Smooth muscle cell (in vitro differentiated cells): ENCODE measurements at regions not wholly inside any gene's neighbourhood (a gene's known extent, or its start where the extent isn't known, plus 50 kb on each side); places are given as distances from the start of the nearest gene placed in this dataset.
A peak's percentile ranks its signal among the peaks of the same experiment; 100 is the strongest.

Experiments
- DNase-seq: peaks from one replicate; lab custom pipeline; 2025; ENCODE audit not compliant: unreplicated experiment; lab: John Stamatoyannopoulos, UW
- H2AFZ ChIP-seq: fragments of 200-600 bp; sonication (generic); 2 replicates; pipeline ENCODE4 v1.6.0; 2016; ENCODE audit warnings: antibody characterized with exemption, low read depth, mild to moderate bottlenecking
- H3F3A ChIP-seq: fragments of 200-600 bp; sonication (generic); 2 replicates; pipeline ENCODE4 v1.6.0; 2017; ENCODE audit warnings: antibody characterized with exemption, low read depth
- H3K27ac ChIP-seq: fragments of 200-600 bp; sonication (generic); 2 replicates; pipeline ENCODE4 v1.5.1; 2016; ENCODE audit warnings: low read depth, mild to moderate bottlenecking
- H3K27me3 ChIP-seq: fragments of 200-600 bp; sonication (generic); 2 replicates; pipeline ENCODE4 v1.6.1; 2016; ENCODE audit warnings: low read depth, mild to moderate bottlenecking
- H3K36me3 ChIP-seq: fragments of 200-600 bp; sonication (generic); 2 replicates; pipeline ENCODE4 v1.5.1; 2016; ENCODE audit warnings: low read depth
- H3K4me1 ChIP-seq: fragments of 200-600 bp; sonication (generic); 2 replicates; pipeline ENCODE4 v1.5.1; 2016; ENCODE audit warnings: low read depth
- H3K4me2 ChIP-seq: fragments of 200-600 bp; sonication (generic); 2 replicates; pipeline ENCODE4 v1.6.0; 2016; ENCODE audit warnings: mild to moderate bottlenecking
- H3K4me3 ChIP-seq: fragments of 200-600 bp; sonication (generic); 2 replicates; pipeline ENCODE4 v1.5.1; 2016; ENCODE audit warnings: mild to moderate bottlenecking
- H3K79me2 ChIP-seq: fragments of 200-600 bp; sonication (generic); 2 replicates; pipeline ENCODE4 v1.6.0; 2016; ENCODE audit warnings: low read depth, mild to moderate bottlenecking
- H3K9ac ChIP-seq: fragments of 200-600 bp; sonication (generic); 2 replicates; pipeline ENCODE4 v1.6.0; 2016; ENCODE audit warnings: low read depth
- H3K9me3 ChIP-seq: fragments of 200-600 bp; sonication (generic); replicated peaks from 2 replicates; pipeline ENCODE4 v1.5.1; 2016; ENCODE audit warnings: low read depth
- H4K20me1 ChIP-seq: fragments of 200-600 bp; sonication (generic); 2 replicates; pipeline ENCODE4 v1.6.0; 2016; ENCODE audit warnings: low read depth
- WGBS: methylation state at CpG from one replicate; pipeline ENCODE4 v1.1.7; 2016; ENCODE audit warnings: low lambda C conversion rate; 5-methylcytosine and 5-hydroxymethylcytosine counted together
- TF ChIP-seq, protein P1 (sequence below): fragments of 200-600 bp; sonication (generic); IDR thresholded peaks from 2 replicates; pipeline ENCODE4 v1.5.1; 2017; ENCODE audit warnings: borderline replicate concordance, mild to moderate bottlenecking, antibody characterized with exemption; ENCODE audit not compliant: insufficient read depth, poor library complexity, severe bottlenecking

DNA sequence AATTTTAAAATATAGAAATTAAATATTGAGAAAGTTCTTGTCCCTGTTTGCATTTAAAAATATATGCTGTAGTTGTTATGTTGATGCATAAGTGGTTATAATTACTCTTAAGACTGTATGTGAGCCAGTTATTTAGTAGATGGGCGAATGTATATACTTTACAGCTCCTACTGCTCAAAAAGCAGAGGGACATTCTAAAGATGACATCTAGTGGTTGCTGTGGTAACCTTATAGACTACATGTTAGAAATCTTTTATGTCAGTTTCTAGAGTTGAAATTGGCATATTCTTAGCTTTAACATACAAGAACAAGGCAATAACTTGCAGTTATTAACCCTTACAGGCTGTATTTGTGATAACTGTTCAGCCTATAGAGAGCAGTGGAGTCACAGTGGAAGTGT lies 160.5 kb downstream of the OLFM4 start:
- Histone ChIP-seq H3K4me2 (peak overlapping the region; percentile 60), H3K27ac (peak overlapping the region; percentile 91), H3K4me1 (peaks cover 44% of the 10 kb centered on the region), H4K20me1 (no peaks in the 10 kb centered on the region), H3K9me3 (no peaks in the 10 kb centered on the region), H3K9ac (no peak overlapping the region), H3K79me2 (no peaks in the 10 kb centered on the region), H3K27me3 (no peaks in the 10 kb centered on the region), H3F3A (peaks cover 5% of the 10 kb centered on the region), H2AFZ (no peak overlapping the region), H3K36me3 (no peaks in the 10 kb centered on the region), H3K4me3 (no peak overlapping the region)
- TF ChIP-seq, protein P1, sequence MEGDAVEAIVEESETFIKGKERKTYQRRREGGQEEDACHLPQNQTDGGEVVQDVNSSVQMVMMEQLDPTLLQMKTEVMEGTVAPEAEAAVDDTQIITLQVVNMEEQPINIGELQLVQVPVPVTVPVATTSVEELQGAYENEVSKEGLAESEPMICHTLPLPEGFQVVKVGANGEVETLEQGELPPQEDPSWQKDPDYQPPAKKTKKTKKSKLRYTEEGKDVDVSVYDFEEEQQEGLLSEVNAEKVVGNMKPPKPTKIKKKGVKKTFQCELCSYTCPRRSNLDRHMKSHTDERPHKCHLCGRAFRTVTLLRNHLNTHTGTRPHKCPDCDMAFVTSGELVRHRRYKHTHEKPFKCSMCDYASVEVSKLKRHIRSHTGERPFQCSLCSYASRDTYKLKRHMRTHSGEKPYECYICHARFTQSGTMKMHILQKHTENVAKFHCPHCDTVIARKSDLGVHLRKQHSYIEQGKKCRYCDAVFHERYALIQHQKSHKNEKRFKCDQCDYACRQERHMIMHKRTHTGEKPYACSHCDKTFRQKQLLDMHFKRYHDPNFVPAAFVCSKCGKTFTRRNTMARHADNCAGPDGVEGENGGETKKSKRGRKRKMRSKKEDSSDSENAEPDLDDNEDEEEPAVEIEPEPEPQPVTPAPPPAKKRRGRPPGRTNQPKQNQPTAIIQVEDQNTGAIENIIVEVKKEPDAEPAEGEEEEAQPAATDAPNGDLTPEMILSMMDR, result no peak
- no peak for DNase-seq
- 81% methylated on average over 1 of the region's 1 CpG for WGBS

DNA sequence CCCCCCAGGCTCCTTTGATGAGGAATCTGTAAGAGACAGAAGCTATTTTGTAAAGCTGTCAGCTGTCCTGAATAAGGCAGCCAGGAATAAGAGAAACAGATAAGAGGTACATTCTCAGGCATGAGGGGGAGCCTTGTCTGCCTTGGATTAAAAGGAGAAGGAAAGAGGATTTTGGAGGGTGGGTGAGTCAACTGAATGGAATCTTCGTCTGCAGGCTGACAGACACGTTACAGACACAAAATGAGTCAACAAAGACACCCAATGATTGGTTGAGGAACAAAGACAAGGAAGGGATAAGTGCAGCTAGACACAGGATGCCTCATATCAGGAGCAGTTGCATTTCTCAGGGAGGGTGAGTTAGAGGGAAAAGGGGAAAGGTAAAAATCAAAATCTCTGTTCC lies 162.5 kb downstream of the OLFM4 start:
- H3K9me3 ChIP-seq, result no peaks in the 10 kb centered on the region
- DNase-seq, result no peak
- no peaks in the 10 kb centered on the region for H3K27me3 ChIP-seq
- peaks cover 44% of the 10 kb centered on the region for H3K4me1 ChIP-seq
- H3K27ac ChIP-seq, result peak overlapping the region; percentile 91
- no peaks in the 10 kb centered on the region for H4K20me1 ChIP-seq
- peak overlapping the region; percentile 60 for H3K4me2 ChIP-seq
- no peak overlapping the region for H2AFZ ChIP-seq
- TF ChIP-seq, protein P1, result no peak
- no peaks in the 10 kb centered on the region for H3K79me2 ChIP-seq
- H3F3A ChIP-seq, result peaks cover 5% of the 10 kb centered on the region
- H3K36me3 ChIP-seq, result no peaks in the 10 kb centered on the region
- 2% methylated on average over 2 of the region's 2 CpGs for WGBS
- H3K4me3 ChIP-seq, result no peak overlapping the region
- peak overlapping the region; percentile 48 for H3K9ac ChIP-seq

DNA sequence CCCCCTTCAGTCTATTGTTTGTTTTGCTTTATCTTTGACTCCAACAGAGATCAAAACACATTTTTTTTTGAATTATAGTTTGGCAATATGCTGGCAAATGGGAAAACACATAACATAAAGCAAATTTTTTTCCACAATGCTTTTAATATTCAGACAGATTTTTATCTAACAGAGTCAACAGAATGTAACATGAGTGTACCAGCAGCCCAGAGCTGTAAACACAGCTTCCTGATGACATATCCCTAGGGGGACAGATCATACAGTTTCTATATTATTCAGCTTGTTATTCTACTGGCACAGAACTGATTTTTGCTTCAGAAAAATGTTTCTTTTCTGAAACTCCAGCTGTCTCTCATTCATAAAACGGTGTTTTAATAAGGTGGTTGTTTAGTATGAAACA lies 168.8 kb downstream of the OLFM4 start:
- 89% methylated on average over 1 of the region's 1 CpG for WGBS
- no peak overlapping the region for H3K4me2 ChIP-seq
- H3K4me3 ChIP-seq, result no peak overlapping the region
- no peak for DNase-seq
- H3K79me2 ChIP-seq, result no peaks in the 10 kb centered on the region
- no peaks in the 10 kb centered on the region for H3K36me3 ChIP-seq
- H3K4me1 ChIP-seq, result peaks cover 21% of the 10 kb centered on the region
- H4K20me1 ChIP-seq, result no peaks in the 10 kb centered on the region
- no peak overlapping the region for H3K27ac ChIP-seq
- H3K9me3 ChIP-seq, result no peaks in the 10 kb centered on the region
- peaks cover 7% of the 10 kb centered on the region for H3F3A ChIP-seq
- TF ChIP-seq, protein P1, result no peak
- peaks cover 12% of the 10 kb centered on the region for H3K27me3 ChIP-seq
- no peak overlapping the region for H3K9ac ChIP-seq
- no peak overlapping the region for H2AFZ ChIP-seq

GRCh38 chr13:53198017-53198416 lies 169.4 kb downstream of the OLFM4 start:
- peaks cover 12% of the 10 kb centered on the region for H3K27me3 ChIP-seq
- TF ChIP-seq, protein P1, result peak; percentile 35
- no peak overlapping the region for H3K4me2 ChIP-seq
- H3K4me3 ChIP-seq, result no peak overlapping the region
- H3K4me1 ChIP-seq, result peaks cover 16% of the 10 kb centered on the region
- H4K20me1 ChIP-seq, result no peaks in the 10 kb centered on the region
- WGBS, result 29% methylated on average over 1 of the region's 1 CpG
- H3K79me2 ChIP-seq, result no peaks in the 10 kb centered on the region
- H3K9me3 ChIP-seq, result no peaks in the 10 kb centered on the region
- DNase-seq, result no peak
- H3F3A ChIP-seq, result peaks cover 7% of the 10 kb centered on the region
- no peak overlapping the region for H2AFZ ChIP-seq
- H3K27ac ChIP-seq, result no peak overlapping the region
- no peak overlapping the region for H3K9ac ChIP-seq
- H3K36me3 ChIP-seq, result no peaks in the 10 kb centered on the region
